ENCODE measurements at regions not wholly inside any gene's neighbourhood (a gene's known extent, or its start where the extent isn't known, plus 50 kb on each side); places are given as distances from the start of the nearest gene placed in this dataset.

DNA sequence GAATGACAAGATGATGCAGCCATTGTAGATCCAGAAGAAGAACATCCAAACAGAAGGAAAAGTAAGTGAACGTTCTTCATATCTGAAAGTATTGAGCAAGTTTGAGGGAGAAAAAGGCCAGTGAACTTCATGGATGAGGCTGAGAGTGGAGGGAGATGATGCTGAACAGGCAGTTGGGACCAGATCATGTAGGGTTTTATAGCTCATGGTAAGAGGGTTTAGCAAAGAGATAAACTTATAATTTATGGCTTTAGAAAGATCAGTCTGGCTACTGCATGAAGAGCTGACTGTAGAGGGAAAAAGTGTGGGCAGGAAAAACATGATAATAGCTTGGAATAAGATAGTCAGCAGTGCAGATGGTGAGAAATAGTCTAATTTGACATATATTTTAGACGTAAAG, 192.6 kb upstream of the LPP start:
- DNase-seq (ENCODE audit: low spot score in 2 of 2): no peak
- no peak overlapping the region for H3K27ac ChIP-seq
- H3K4me3 ChIP-seq: no peak overlapping the region
- H3K9me3 ChIP-seq: no peaks in the 10 kb centered on the region
- 88 to 91% methylated on average over 2 of the region's 2 CpGs for WGBS, 2 donors
- no peaks in the 10 kb centered on the region for H3K36me3 ChIP-seq
- no peaks in the 10 kb centered on the region for H3K27me3 ChIP-seq
- H3K4me1 ChIP-seq: peaks cover 0 to 25% (median 0%) of the 10 kb centered on the region in 4 donors
- TF ChIP-seq, protein P1, sequence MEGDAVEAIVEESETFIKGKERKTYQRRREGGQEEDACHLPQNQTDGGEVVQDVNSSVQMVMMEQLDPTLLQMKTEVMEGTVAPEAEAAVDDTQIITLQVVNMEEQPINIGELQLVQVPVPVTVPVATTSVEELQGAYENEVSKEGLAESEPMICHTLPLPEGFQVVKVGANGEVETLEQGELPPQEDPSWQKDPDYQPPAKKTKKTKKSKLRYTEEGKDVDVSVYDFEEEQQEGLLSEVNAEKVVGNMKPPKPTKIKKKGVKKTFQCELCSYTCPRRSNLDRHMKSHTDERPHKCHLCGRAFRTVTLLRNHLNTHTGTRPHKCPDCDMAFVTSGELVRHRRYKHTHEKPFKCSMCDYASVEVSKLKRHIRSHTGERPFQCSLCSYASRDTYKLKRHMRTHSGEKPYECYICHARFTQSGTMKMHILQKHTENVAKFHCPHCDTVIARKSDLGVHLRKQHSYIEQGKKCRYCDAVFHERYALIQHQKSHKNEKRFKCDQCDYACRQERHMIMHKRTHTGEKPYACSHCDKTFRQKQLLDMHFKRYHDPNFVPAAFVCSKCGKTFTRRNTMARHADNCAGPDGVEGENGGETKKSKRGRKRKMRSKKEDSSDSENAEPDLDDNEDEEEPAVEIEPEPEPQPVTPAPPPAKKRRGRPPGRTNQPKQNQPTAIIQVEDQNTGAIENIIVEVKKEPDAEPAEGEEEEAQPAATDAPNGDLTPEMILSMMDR (IDR thresholded peaks at IDR 0.05): no peak
- TF ChIP-seq POLR2A (IDR thresholded peaks at IDR 0.05): no peak
- no peak for TF ChIP-seq EP300 (IDR thresholded peaks at IDR 0.05)

DNA sequence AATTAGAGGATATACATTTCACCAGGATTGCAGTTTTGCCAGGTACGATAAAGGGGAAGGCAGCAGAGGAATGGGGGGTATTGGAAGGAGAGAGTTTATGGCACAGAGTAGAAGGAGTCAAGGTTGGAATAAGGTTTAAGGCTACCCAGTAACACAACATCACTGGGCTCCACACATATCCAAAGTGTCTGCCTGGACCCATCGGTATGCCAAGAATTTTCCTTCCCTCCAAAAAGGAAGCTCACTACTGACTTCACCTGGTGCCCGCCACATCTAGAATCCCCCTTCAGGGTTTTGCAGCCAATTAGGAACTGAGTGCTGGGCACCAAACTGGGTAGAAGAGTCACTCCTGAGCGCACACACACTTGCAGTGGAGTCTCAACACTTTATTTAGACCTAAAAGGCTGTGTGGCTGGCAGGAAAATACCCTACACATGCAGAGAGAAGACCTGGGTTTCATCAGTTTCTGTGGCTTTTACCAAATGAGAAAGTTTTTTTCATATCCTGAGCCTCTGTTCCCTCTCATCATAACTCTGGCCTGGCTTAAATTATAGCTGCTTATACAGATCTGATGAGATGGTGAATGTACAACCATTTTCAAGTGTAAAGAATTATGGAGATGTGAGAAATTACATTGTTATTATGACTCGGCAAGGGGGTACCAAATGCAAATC, 190.8 kb upstream of the LPP start:
- Histone ChIP-seq H3K9me3 (no peaks in the 10 kb centered on the region), H3K27me3 (no peaks in the 10 kb centered on the region), H3K36me3 (no peaks in the 10 kb centered on the region), H3K4me3 (no peak overlapping the region), H3K27ac (no peak overlapping the region), H3K4me1 (peaks cover 0 to 11% (median 0%) of the 10 kb centered on the region in 4 donors)
- TF ChIP-seq, protein P1 (IDR thresholded peaks at IDR 0.05): no peak
- WGBS, 2 donors: 90 to 93% methylated on average over 5 of the region's 5 CpGs
- DNase-seq (ENCODE audit: low spot score in 2 of 2): no peak

DNA sequence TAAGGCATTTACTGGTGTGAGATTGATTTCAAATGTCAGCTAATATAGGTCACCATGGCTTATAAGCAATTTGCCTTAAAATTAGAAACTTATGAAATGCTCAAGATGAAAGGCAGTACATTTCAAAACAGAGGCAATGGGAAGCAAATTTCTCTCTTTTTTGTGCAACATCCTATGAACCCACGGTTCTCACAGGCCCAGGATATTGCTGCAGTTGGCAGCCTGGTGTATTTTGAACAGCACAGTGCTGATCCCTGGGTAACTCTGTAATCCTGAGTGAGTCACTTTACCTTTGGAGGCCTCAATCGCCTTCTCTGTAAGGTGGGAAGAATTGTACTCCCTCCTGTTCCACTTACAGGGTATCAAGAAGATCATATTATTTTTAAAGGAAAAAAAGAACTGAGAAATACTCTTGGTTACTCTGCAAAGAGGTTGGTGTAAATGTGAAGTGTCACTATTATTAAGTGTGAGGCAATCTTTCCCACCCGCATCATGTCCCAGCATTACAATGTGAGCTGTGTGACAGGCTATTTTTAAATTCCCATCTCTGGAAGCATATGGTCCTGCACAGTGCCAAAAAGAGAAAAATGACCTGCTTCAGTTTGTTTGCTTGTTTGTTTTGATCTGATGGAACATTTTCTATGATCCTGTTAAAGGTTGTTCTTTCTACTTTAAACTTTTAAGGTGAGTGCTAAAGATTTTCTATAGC, 190.1 kb upstream of the LPP start:
- Histone ChIP-seq H3K36me3 (no peaks in the 10 kb centered on the region), H3K27ac (no peak overlapping the region), H3K4me3 (no peak overlapping the region), H3K27me3 (no peaks in the 10 kb centered on the region), H3K9me3 (no peaks in the 10 kb centered on the region), H3K4me1 (peaks cover 0 to 13% (median 0%) of the 10 kb centered on the region in 4 donors)
- 64 to 74% methylated on average over 3 of the region's 3 CpGs for WGBS, 2 donors
- no peak for DNase-seq (ENCODE audit: low spot score in 2 of 2)
- peak in 1 of 2 donors; percentile 32 for TF ChIP-seq EP300 (IDR thresholded peaks at IDR 0.05)
- TF ChIP-seq, protein P1 (IDR thresholded peaks at IDR 0.05): no peak

DNA sequence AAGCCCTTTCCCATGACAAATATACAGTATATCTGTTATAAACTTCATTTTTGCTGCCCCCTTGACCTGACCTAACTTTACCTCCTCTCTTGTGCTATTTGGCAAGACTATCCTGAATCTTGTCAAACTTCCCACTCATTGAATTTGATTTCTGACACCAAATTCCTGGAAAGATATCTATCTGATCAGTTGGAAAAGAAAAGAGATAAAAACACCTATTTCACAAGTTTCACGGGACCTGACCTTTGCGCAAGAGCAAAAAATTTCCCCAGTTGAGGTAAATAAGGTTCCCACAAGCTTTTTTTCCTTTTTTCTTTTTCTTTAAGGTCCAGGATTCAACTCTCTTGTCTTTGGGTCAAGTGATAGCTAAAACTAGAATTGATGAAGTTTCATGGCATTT, 189.2 kb upstream of the LPP start:
- Histone ChIP-seq H3K27ac (no peak overlapping the region), H3K9me3 (no peaks in the 10 kb centered on the region), H3K4me3 (no peak overlapping the region), H3K36me3 (no peaks in the 10 kb centered on the region), H3K27me3 (no peaks in the 10 kb centered on the region), H3K4me1 (peaks cover 0 to 15% (median 0%) of the 10 kb centered on the region in 4 donors)
- 97 to 98% methylated on average over 2 of the region's 2 CpGs for WGBS, 2 donors
- TF ChIP-seq EP300 (IDR thresholded peaks at IDR 0.05): no peak
- DNase-seq (ENCODE audit: low spot score in 2 of 2): no peak

DNA sequence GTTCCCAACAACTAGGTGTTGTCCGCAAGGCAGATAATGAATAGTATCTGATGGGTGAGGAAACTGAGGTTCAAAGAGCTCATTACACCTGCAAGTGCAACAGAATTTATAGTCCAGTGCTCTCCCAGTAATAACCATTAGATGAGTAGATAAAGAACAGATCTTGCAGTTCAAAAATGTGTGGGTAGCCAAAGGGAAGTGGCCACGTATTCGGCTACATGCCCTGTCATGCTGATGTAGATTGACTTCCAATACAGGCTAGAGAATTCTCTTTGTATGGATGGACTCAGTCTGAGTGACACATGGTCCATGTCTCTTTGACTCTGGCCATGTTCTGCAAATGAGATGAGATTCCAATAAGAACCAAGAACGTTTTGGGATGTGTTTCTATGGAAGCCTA, 187.9 kb upstream of the LPP start:
- Histone ChIP-seq H3K9me3 (no peaks in the 10 kb centered on the region), H3K36me3 (no peaks in the 10 kb centered on the region), H3K4me1 (peaks cover 0 to 10% (median 0%) of the 10 kb centered on the region in 4 donors), H3K27me3 (no peaks in the 10 kb centered on the region), H3K4me3 (no peak overlapping the region), H3K27ac (no peak overlapping the region)
- 75 to 85% methylated on average over 4 of the region's 4 CpGs for WGBS, 2 donors
- TF ChIP-seq EP300 (IDR thresholded peaks at IDR 0.05): no peak
- TF ChIP-seq POLR2A (IDR thresholded peaks at IDR 0.05): no peak
- TF ChIP-seq, protein P1 (IDR thresholded peaks at IDR 0.05): no peak
- DNase-seq (ENCODE audit: low spot score in 2 of 2): no peak
